GM12878 (cell line): ENCODE measurements at regions not wholly inside any gene's neighbourhood (a gene's known extent, or its start where the extent isn't known, plus 50 kb on each side); places are given as distances from the start of the nearest gene placed in this dataset.

Experiments
- ATAC-seq: fragments of 200-7000 bp; cut with Tn5 transposase; 3 replicates; pipeline ENCODE4 v1.9.1; 2020; ENCODE audit warnings: mild to moderate bottlenecking, moderate library complexity
- BruUV-seq: library from RNA; stranded (reverse); fragments of 400-500 nt; replicated peaks from 2 replicates; lab custom pipeline; 2021; lab: Mats Ljungman, UMichigan
- CTCF ChIA-PET: fragments of 300-600 bp; sonication (Branson Sonifier 250); formaldehyde crosslinking; extraction: SDS; loops from one replicate; lab custom pipeline; 2021; ENCODE audit warnings: inconsistent platforms; lab: Yijun Ruan, JAX
- POLR2A ChIA-PET: fragments of 350-600 bp; formaldehyde crosslinking; extraction: SDS; loops from one replicate; lab custom pipeline; 2021; ENCODE audit warnings: inconsistent platforms; lab: Charles Lee
- RAD21 ChIA-PET: fragments of 300-600 bp; sonication (Branson Sonifier 250); formaldehyde crosslinking; loops from one replicate; lab custom pipeline; 2023; ENCODE audit warnings: antibody characterized with exemption; ENCODE audit not compliant: unreplicated experiment; lab: Charles Lee
- SMC1A ChIA-PET: fragments of 300-600 bp; sonication (Branson Sonifier 250); formaldehyde crosslinking; loops from one replicate; lab custom pipeline; 2023; ENCODE audit not compliant: unreplicated experiment, uncharacterized antibody; lab: Charles Lee
- DNase-seq: peaks from one replicate; pipeline ENCODE4 v3.0.0-alpha.2; 2011; ENCODE audit warnings: low read depth, low spot score
- FAIRE-seq: peaks from 3 replicates; lab custom pipeline; 2011; peaks lifted over from hg19 to GRCh38; lab: Jason Lieb, UNC
- H2AFZ ChIP-seq: 2 replicates; pipeline ENCODE4 v1.6.0; 2011; ENCODE audit warnings: low read depth, low read length, control low read depth; ENCODE audit not compliant: control insufficient read depth
- H3K27ac ChIP-seq: 2 replicates; pipeline ENCODE4 v1.5.1; 2011; ENCODE audit warnings: control low read depth; ENCODE audit not compliant: control insufficient read depth, insufficient read depth
- H3K27me3 ChIP-seq, 2 experiments: replicated peaks in 1 of 2; 2 replicates each; pipeline versions ENCODE4 v1.6.0 to v1.6.1; 2011; ENCODE audit warnings: low read length in 1 of 2; ENCODE audit not compliant: control insufficient read depth in 2 of 2, insufficient read depth in 2 of 2
- H3K36me3 ChIP-seq, 2 experiments: 2 replicates each; pipeline ENCODE4 v1.5.1; 2011; ENCODE audit warnings: low read length in 1 of 2; ENCODE audit not compliant: control insufficient read depth in 2 of 2, insufficient read depth in 2 of 2
- H3K4me1 ChIP-seq: 2 replicates; pipeline ENCODE4 v1.6.1; 2011; ENCODE audit warnings: mild to moderate bottlenecking, low read length, moderate library complexity, mixed read lengths; ENCODE audit not compliant: control insufficient read depth, insufficient read depth
- H3K4me2 ChIP-seq: 2 replicates; pipeline ENCODE4 v1.6.0; 2011; ENCODE audit warnings: control low read depth; ENCODE audit not compliant: control insufficient read depth, insufficient read depth
- H3K4me3 ChIP-seq: fragments of 200-600 bp; sonication (generic); 2 replicates; pipeline ENCODE4 v1.5.1; 2016
- H3K79me2 ChIP-seq: 2 replicates; pipeline ENCODE4 v1.6.0; 2011; ENCODE audit warnings: low read length; ENCODE audit not compliant: control insufficient read depth, insufficient read depth
- H3K9ac ChIP-seq: 2 replicates; pipeline ENCODE4 v1.8.0; 2011; ENCODE audit warnings: low read length, control low read depth, mixed read lengths; ENCODE audit not compliant: control insufficient read depth, insufficient read depth
- H3K9me3 ChIP-seq: replicated peaks from 3 replicates; pipeline ENCODE4 v1.5.1; 2011; ENCODE audit warnings: mild to moderate bottlenecking, low read length; ENCODE audit not compliant: control insufficient read depth, insufficient read depth
- H4K20me1 ChIP-seq: 2 replicates; pipeline ENCODE4 v1.6.0; 2011; ENCODE audit not compliant: control insufficient read depth, insufficient read depth
- BCL11A ChIP-seq: IDR thresholded peaks from 2 replicates; pipeline ENCODE4 v1.6.1; 2011; ENCODE audit warnings: low read depth, low read length
- BHLHE40 ChIP-seq, 2 experiments: fragments of 450-650 bp in 1 of 2; IDR thresholded peaks; 2 replicates each; pipeline ENCODE4 v1.6.1; 2011 to 2017; ENCODE audit warnings: low read depth in 2 of 2, borderline replicate concordance in 1 of 2, improper control_type of control experiment in 1 of 2, low read length in 1 of 2, mild to moderate bottlenecking in 1 of 2
- CREB1 ChIP-seq: IDR thresholded peaks from 2 replicates; pipeline ENCODE4 v1.6.1; 2012; ENCODE audit warnings: low read depth, mild to moderate bottlenecking, inconsistent platforms
- CUX1 ChIP-seq: IDR thresholded peaks from 2 replicates; pipeline ENCODE4 v1.6.1; 2012; ENCODE audit warnings: improper control_type of control experiment, low read depth, low read length; ENCODE audit not compliant: insufficient replicate concordance
- FOXM1 ChIP-seq: IDR thresholded peaks from 2 replicates; pipeline ENCODE4 v1.6.1; 2012; ENCODE audit warnings: low read depth, mild to moderate bottlenecking, inconsistent platforms, low read length, moderate library complexity
- GATAD2B ChIP-seq: fragments of 450-650 bp; conservative IDR thresholded peaks from 2 replicates; pipeline ENCODE4 v1.6.1; 2017; ENCODE audit warnings: low read depth, mild to moderate bottlenecking, moderate library complexity
- MYC ChIP-seq: IDR thresholded peaks from 2 replicates; pipeline ENCODE4 v1.6.1; 2011; ENCODE audit warnings: mild to moderate bottlenecking, low read length, moderate library complexity, inconsistent platforms; ENCODE audit not compliant: insufficient read depth, insufficient replicate concordance, insufficient read length, severe bottlenecking
- NFIC ChIP-seq: IDR thresholded peaks from 2 replicates; pipeline ENCODE4 v1.6.1; 2012; ENCODE audit warnings: low read depth, mild to moderate bottlenecking, inconsistent platforms, low read length, moderate library complexity
- SPI1 ChIP-seq: IDR thresholded peaks from 2 replicates; pipeline ENCODE4 v1.6.1; 2011; ENCODE audit warnings: low read depth, mild to moderate bottlenecking, low read length, moderate library complexity, borderline replicate concordance; ENCODE audit not compliant: insufficient read depth
- SREBF2 ChIP-seq: IDR thresholded peaks from 2 replicates; pipeline ENCODE4 v1.6.1; 2012; ENCODE audit warnings: mild to moderate bottlenecking, low read length
- SRF ChIP-seq, 2 experiments: IDR thresholded peaks; 2 replicates each; pipeline ENCODE4 v1.6.1; 2011; ENCODE audit warnings: low read depth in 2 of 2, low read length in 2 of 2, mild to moderate bottlenecking in 1 of 2, moderate library complexity in 1 of 2
- in situ Hi-C: fragments of 300-500 bp; cut with MboI; formaldehyde crosslinking; loops from 9 replicates; pipeline ENCODE4 v1.14.3; 2018; ENCODE audit warnings: mixed read lengths
- intact Hi-C: fragments of 100-400 bp; cut with micrococcal nuclease; formaldehyde crosslinking; loops from one replicate; pipeline ENCODE4 v1.14.2; 2022; ENCODE audit not compliant: unreplicated experiment
- TF ChIP-seq, protein P1 (sequence below): fragments of 450-650 bp; IDR thresholded peaks from 2 replicates; pipeline ENCODE4 v1.6.1; 2016; ENCODE audit warnings: mild to moderate bottlenecking

DNA sequence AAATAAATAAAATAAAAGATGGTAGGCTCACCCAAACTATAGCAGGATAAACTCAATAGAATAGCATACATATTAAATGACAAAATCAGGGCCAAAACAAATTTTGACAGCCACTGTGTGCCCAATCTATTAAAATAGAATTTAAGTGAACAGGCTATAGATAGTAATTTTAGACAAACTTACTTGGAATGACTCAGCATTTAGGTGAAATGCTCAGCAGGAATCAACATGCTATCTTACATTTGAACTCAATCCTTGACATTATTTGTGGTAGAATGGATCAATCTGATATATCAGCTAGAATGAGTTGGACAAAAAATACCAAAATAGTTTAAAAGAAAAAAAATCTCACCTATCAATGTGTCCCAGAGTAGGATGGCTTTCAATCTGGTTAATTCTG is 578.6 kb downstream of the RFPL4B start:
- no peaks in the 10 kb centered on the region for H3K36me3 ChIP-seq
- BruUV-seq = no TSS peak
- DNase-seq = no peak
- TF ChIP-seq FOXM1 (no peak), GATAD2B (no peak), BHLHE40 (IDR thresholded peaks at IDR 0.05; ENCODE audit: borderline replicate concordance in 1 of 2, low read depth in 2 of 2, low read length in 1 of 2) (no peak), CREB1 (no peak), BCL11A (no peak), SRF (IDR thresholded peaks at IDR 0.05; ENCODE audit: low read depth in 2 of 2, low read length in 2 of 2) (no peak), SREBF2 (no peak), SPI1 (no peak), MYC (no peak), CUX1 (no peak), NFIC (no peak)
- TF ChIP-seq, protein P1, sequence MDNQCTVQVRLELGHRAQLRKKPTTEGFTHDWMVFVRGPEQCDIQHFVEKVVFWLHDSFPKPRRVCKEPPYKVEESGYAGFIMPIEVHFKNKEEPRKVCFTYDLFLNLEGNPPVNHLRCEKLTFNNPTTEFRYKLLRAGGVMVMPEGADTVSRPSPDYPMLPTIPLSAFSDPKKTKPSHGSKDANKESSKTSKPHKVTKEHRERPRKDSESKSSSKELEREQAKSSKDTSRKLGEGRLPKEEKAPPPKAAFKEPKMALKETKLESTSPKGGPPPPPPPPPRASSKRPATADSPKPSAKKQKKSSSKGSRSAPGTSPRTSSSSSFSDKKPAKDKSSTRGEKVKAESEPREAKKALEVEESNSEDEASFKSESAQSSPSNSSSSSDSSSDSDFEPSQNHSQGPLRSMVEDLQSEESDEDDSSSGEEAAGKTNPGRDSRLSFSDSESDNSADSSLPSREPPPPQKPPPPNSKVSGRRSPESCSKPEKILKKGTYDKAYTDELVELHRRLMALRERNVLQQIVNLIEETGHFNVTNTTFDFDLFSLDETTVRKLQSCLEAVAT = no peak
- TF ChIP-seq, all 136 proteins: peak for 0
- FAIRE-seq (no peak), ATAC-seq (no peak)
- ChIA-PET POLR2A (no interaction called here), CTCF (no interaction called here), RAD21 (no interaction called here), SMC1A (interaction anchor here (0.7 kb wide), 1 partner anchor 1039 kb away, joined by 3 read pairs; no protein-coding TSS in a partner anchor)
- Histone ChIP-seq H3K9ac (no peak overlapping the region), H3K4me2 (no peak overlapping the region), H3K9me3 (no peaks in the 10 kb centered on the region; the same call in 2 of the 3 replicates), H3K4me1 (no peaks in the 10 kb centered on the region), H3K27ac (no peak overlapping the region), H4K20me1 (no peaks in the 10 kb centered on the region), H3K27me3 (no peaks in the 10 kb centered on the region), H3K79me2 (no peaks in the 10 kb centered on the region), H2AFZ (no peak overlapping the region), H3K4me3 (no peak overlapping the region)
- intact Hi-C loops = no loop called here
- in situ Hi-C loops = no loop called here
